Uterus (tissue), 2 donors: ENCODE measurements at regions not wholly inside any gene's neighbourhood (a gene's known extent, or its start where the extent isn't known, plus 50 kb on each side); places are given as distances from the start of the nearest gene placed in this dataset.

Experiments
- CTCF ChIP-seq, 4 experiments: fragments of 200-600 bp in 2 of 4; fragments of 450-650 bp in 2 of 4; sonication (generic) in 2 of 4; IDR thresholded peaks; one replicate each; pipeline ENCODE4 v1.5.1; 2016 to 2019; ENCODE audit warnings: antibody characterized with exemption in 4 of 4, mild to moderate bottlenecking in 2 of 4, moderate library complexity in 1 of 4
- POLR2A ChIP-seq, 2 donors: fragments of 450-650 bp; IDR thresholded peaks; one replicate each; pipeline ENCODE4 v1.6.1; 2016; ENCODE audit warnings: antibody characterized with exemption in 2 of 2, mild to moderate bottlenecking in 1 of 2, moderate library complexity in 1 of 2

- TF ChIP-seq CTCF (IDR thresholded peaks at IDR 0.05) (no peak), POLR2A (IDR thresholded peaks at IDR 0.05) (no peak)
Measured at GRCh38 chr18:43668866-43669265, 391.6 kb upstream of the SYT4 start.
